GOT3 (cell line): ENCODE measurements at regions not wholly inside any gene's neighbourhood (a gene's known extent, or its start where the extent isn't known, plus 50 kb on each side); places are given as distances from the start of the nearest gene placed in this dataset.

Experiments used
- DNase-seq: peaks from one replicate; lab custom pipeline; 2025; ENCODE audit warnings: mixed read lengths; lab: John Stamatoyannopoulos, UW

GRCh38 chr12:77406219-77406905 lies 341.0 kb upstream of the E2F7 start:
- DNase-seq: no peak

DNA sequence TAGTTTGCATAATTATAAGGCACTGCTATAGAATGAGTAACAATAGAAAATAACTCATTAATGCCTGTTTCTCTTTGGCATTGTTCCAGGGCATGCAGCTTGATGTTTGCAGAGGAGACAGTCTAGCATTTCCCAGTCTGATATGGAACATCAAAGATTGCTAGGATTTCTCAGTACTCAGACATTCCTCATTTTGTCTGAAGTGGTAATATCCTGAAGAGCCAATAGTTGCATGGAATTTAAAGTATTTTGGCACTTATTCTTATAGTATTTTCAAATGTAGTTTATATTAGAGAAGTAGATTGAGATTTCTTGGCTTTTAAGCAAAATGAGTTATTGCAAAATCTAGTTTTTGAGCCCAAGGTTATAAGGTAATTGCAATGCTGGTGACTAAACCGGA lies 337.3 kb upstream of the E2F7 start:
- no peak for DNase-seq

DNA sequence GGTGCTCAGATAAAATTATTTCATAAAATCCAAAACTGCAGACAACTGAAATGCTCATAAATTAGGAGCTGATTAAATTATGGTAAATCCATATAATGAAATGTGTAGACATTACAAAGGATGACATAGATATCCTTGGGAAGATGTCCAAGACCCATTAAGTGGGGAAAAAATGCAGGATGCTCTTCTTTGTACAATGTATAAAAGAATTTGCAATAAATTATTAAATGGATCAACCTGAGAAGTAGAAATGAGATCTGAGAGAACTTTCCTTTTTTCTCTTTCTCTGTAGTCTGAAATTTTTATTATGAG lies 336.4 kb upstream of the E2F7 start:
- no peak for DNase-seq

- no peak for DNase-seq
These were observed 335.8 kb upstream of the E2F7 start for GRCh38 chr12:77401064-77401769.

GRCh38 chr12:77392467-77393088 lies 327.2 kb upstream of the E2F7 start:
- DNase-seq: no peak

GRCh38 chr12:77388445-77389265 lies 323.3 kb upstream of the E2F7 start:
- no peak for DNase-seq

DNA sequence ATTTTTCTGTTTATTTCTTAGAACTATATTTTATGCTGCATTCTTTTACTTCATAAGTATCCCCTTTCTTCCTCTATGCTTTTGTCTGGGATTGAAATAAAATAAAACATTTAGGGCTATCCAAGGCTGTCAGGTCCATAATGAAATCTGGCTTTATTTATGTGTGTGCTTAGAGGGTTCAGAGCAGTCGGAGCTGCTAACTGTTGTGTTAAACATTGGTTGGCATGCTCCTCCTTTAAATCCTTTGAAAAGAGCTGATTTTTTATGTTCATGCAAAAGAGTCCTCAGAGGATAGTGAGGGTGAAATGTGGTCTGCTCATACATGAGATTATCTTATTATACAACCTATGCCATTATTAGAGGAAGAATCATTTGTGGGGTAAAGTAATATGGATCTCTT lies 322.3 kb upstream of the E2F7 start:
- DNase-seq: no peak

DNA sequence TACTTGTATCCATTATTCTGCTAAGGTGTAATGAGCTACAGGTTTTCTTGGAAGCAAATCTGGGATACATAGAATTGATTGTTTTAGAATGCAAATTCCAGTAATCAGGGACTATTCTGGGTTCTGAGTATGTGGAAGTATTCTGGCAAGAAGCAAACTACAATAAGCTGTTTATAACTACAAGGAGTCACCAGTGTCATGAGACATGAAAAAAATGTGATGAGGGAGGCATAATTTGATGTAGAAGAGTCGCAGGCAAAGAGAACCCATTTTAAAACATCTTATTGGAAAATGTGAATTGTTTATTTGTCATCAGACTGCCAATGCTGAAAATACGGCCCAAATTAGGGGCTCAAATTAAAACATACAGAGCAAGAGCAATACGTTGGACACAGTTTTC lies 321.8 kb upstream of the E2F7 start:
- DNase-seq: no peak

DNA sequence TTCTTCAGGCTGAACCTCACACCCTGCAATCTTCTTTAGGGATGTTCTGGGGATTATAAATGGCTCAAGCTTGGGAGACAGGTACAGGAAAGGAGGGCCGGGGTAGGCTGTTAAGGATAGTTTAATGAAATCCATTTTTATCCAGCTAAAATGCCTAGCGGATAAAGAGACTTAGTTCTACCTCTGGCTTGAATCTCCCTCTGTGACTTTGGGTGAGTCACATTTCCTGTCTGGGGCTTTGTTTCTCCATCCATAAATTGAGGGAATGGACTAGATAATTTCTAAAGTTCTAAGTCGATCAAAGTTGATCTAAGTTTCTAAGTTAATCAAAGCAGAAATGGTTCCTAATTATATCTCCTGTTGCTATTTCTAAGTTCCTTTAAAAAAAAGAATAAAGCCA lies 319.6 kb upstream of the E2F7 start:
- no peak for DNase-seq

DNA sequence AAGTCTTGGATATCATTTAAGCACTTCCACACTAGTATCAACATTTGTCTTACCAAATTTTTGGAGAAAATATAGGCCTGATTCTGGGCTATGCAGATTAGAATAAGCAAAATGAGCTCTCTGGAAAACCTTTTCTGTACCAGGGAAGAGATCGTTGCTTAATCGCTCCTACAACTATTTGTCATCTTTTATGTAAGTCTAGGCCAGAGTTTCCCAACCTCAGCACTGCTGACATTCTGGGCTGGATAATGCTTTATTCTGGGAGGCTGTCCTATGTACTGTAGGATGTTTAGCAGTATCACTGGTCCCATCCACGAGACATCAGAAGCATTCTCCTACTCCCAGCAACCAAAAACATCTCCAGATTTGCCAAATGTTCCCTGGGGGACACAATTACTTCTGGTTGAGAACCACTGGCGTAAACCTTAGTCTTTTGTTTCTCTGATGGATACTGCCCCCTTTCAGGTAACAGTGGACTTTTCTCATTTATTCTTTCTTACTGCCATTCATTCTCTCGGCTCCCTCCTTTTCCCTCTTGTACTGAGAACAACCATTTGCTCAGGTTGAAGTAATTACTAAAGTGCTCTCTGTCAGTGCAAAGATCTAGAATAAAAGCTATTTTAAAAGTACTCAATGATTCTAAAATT lies 316.9 kb upstream of the E2F7 start:
- DNase-seq: no peak

- no peak for DNase-seq
These were observed 312.3 kb upstream of the E2F7 start for GRCh38 chr12:77377622-77378021.

DNA sequence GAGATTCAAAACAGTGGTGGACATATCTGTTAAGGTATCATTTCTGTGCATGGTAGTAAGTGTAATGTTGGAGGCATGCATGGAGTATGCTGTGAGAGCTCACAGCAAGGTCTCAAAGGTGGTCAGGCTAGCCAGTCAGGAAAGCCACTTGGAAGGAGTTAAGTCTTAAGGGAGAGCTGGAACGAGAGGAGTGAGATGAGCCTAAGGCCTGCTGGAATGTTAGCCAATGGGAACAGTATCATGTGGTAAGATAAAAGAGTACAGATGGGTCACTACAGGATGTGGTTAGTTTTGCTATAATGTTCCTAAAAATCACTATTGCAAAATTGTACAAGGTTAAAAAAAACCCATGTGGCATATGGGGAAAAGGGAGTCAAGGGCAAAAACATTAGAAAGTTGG lies 311.7 kb upstream of the E2F7 start:
- no peak for DNase-seq

- no peak for DNase-seq
These were observed 309.3 kb upstream of the E2F7 start for GRCh38 chr12:77374673-77375072.

GRCh38 chr12:77372494-77372893 lies 307.1 kb upstream of the E2F7 start:
- DNase-seq: no peak

GRCh38 chr12:77372026-77372425 lies 306.7 kb upstream of the E2F7 start:
- no peak for DNase-seq

DNA sequence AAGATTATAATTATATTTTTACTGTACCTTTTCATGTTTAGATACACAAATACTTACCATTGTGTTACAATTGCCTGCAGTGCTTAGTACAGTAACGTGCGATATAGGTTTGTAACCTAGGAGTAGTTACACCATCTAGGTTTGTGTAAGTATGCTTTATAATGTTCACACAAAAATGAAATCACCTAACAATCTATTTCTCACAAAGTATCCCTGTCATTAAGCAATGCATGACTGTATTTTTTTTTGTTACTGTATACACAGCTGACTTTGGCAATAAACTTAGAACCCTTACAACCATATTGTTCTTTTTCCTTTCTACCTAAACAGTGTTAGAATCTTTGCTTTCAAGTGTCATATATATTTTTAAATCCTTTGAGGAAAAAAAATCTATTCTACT lies 303.0 kb upstream of the E2F7 start:
- no peak for DNase-seq

DNA sequence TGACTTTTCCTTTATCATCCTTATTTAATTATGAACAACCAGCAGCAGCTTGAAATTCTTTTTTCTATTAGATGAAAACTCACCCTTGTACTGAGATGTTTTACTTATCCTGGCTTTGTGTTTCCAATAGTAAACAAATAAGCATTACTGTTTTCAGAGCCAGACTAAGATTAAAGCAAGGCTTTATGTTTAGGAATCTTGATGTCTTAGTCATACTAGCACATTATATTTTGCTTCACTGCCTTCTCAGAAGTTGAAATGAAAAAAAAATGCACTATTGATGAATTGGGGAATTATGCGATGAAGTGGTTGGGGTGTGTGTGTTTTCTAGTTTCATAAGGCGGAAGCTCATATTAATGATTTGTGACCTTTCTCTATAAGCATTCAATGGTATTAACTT lies 301.2 kb upstream of the E2F7 start:
- no peak for DNase-seq

DNA sequence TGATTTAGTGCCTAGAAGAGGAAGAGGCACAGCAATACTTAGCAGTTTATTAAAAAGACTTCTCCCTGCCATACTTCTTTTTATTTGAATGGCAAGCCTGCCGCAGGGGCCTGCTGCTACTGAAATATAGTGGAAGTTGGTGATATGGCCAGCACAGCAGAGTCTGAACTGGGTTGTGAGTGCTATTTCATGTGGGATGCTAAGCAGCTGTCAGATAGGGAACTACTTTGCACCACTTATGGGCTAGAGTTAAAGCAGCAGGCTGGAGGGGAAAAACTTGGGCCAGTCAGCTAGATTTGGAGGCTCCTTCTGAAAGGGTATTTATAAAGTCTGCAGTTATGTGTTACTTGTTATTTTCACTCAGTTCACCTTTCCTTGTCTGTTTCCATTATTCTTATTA lies 299.0 kb upstream of the E2F7 start:
- no peak for DNase-seq

- DNase-seq: no peak
These were observed 297.3 kb upstream of the E2F7 start for GRCh38 chr12:77362509-77363210.

DNA sequence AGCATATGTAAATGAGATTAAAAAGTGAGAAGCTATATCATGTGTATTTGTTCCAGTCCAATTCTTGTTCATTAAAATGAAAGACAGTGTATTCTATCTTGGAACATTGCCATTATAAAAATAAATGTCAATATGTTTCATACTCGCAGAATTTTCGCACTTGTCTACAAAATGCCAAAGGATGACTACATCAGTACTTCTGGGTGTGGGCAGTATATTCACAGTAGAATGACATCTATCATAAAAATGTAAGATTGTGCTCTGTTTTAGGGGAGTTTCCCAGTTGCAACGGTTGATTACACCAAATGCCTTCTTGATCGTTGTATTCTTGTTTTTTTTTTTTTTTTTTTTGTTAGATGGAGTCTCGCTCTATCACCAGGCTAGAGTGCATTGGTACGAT lies 292.3 kb upstream of the E2F7 start:
- DNase-seq: no peak

DNA sequence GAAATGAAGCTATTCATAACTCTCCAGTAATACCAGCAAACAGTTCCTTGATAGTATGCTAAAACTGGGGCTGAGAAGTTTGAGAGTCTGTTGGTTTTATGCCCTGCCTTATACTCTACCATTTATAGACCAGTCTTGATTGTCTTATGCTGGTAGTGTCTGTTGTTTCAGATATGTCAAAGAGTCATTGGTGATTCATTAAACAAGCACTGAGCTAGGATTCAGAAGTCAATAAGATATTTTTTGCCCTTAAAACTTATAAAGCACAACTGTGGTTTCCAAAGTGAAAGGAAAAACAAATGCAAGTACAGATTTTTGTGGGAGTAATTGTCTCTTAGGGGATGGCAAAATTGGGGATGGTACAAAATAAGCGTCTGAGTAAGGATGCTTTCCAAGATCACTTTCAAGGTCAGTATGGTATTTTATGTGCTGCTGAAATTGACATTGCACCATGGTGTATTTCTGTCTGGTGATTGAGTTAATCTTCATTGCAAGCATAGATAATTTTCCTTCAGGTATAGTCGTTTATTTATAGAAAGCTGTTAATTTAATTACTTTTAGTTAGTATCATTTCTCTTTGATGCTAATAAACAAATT lies 289.5 kb upstream of the E2F7 start:
- DNase-seq: no peak
